HG03520 (cell line): ENCODE measurements at regions not wholly inside any gene's neighbourhood (a gene's known extent, or its start where the extent isn't known, plus 50 kb on each side); places are given as distances from the start of the nearest gene placed in this dataset.
"Not testable (repeated sequence)": the region's sequence is repeated elsewhere in the genome, so short reads cannot be mapped to it uniquely, and the experiment has no call there.

ENCODE experiments used
- ATAC-seq: cut with Tn5 transposase; IDR thresholded peaks from one replicate; pipeline ENCODE4 v1.9.1; 2021; ENCODE audit warnings: mild to moderate bottlenecking, moderate library complexity; ENCODE audit not compliant: unreplicated experiment

DNA sequence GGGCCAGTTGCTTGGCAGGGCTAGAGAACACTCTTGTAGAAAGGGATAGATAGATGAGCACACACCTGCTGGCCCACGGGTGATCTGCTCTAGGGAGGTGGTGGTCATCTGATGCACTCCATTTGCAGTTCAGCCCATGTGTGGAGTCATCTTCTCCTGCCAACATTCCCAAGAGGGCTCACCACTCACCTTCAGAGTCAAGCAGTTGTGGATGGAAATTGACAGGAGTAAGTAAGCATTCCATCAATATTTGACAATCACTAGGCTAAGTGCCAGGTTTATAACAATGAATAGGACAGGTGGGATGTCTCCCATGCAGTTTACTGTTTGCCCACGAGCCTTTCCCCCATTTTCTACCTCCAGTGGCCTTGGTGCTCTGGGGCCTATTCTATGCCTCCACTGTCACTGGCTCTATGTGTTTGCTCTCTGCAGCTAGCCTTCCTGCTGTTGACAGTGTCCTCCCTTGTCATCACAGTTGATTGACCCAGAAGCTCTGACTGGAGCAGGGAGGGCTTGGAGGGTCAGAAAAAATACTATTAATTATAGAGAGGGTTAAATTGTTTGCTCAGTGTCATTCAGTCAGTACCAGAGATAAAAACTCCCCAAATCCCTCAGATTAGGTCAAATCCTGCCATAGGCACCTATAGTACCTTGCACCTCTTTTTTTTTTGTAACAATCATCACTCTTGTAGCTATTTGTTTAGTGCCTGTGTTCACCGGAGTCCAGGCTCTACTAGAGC lies 134.6 kb upstream of the PZP start:
- no peak for ATAC-seq

- no peak for ATAC-seq
Measured at GRCh38 chr12:9341260-9341585, 133.0 kb upstream of the PZP start.

DNA sequence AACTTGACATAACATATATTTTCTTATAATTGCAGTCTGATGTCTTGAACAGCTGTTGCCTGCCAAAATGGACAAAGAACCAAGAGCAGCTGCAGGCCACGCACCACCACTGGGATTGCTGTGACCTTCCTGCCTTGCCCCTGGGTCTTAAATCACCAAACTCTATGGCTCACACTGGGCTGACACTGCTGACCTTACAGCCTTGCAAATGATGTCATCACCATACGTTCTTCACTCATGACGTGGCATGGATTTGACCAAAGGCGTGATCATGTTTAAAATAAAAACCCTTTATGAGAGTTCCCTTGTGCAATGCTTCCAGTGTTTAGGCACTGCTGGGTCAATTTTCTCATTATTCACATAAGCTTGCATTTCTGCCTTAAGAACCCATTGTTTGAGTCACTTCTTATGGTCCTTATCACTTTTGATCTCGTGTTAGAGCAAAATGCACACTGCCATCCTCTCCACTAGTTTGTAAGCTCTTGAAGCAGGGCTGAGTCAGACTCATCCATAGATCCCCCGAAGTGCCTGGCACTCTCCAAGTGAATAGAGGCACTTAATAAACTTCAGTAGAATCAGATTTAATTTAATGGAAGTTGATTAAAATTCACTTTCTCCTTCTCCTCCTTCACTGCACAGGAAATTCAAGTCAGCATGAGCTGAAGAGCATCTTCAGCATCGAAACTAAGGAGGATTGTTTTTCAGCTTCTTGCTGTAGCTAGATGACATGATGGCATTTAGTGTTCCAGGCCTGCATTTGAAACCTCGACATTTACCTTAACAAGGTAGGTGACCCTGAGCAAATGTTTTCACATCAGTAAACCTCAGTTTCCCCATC lies 132.4 kb upstream of the PZP start:
- ATAC-seq = no peak

GRCh38 chr12:9337656-9338055 lies 129.5 kb upstream of the PZP start:
- ATAC-seq = no peak

DNA sequence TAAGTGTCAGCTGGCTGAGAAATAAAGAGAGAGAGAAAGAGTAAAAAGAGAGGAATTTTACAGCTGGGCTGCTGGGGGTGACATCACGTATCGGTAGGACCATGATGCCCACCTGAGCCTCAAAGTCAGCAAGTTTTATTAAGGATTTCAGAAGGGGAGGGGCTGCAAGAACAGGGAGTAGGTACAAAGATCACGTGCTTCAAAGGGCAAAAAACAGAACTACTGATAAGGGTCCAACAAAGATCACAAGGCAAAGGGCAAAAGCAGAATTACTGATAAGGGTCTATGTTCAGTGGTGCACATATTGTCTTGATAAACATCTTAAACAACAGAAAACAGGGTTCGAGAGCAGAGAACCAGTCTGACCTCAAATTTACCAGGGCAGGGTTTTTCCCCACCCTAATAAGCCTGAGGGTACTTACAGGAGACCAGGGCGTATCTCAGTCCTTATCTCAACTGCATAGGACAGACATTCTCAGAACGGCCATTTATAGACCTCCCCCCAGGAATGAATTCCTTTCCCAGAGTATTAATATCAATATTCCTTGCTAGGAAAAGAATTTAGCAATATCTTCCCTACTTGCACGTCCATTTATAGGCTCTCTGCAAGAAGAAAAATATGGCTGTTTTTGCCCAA lies 128.3 kb upstream of the PZP start:
- not testable (repeated sequence) for ATAC-seq

- ATAC-seq = no peak
Measured at GRCh38 chr12:9335867-9336266, 127.7 kb upstream of the PZP start.

DNA sequence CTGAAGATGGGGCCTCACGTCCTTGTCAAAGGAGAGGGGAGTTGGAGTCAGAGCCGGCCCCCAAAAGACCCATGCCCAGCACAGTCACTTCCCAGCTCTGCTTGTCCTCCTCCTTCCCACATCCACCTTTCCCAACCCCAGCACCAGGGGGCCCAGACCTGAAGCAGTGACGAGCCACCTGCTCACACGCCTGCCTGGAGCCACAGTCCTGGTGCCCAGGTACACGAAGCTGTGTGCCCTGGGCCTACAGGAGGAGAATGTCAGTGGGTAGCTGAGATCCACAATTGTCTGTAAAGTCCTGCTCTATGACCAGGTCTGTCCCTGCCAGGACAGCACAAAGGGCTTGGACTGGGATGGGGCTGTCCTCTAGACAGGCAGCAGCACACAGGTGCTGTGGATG lies 126.8 kb upstream of the PZP start:
- ATAC-seq = no peak

DNA sequence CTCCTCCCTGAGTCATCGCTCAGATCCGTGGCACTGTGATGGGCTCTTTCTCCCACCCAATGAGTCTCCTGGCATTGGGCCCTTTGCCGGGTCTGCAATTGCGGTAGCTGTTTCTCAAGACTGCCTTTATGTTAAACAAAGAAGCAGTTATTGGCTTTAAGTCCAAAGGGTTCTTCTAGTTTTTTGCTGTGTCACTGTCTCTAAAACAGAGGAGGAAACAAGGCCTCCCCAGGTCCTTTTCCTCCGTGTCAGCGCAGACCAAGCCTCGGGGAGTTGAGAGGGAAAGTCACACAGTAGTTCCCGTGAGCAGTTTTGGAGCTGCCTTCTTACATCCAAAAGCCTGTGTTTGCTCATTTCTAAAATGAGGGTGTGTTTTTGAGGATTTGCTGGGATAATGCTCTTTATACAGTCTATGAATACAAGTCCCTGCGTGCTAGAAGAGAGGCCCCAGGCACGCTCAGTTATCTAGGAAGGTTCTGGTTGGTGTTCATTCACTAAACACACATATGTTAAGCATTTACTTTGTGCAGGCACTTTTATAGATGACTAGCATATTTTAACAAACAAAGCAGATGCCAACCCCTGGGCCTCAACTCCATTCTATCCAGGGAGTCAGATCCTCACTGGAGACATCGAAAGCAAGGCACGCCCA lies 126.0 kb upstream of the PZP start:
- ATAC-seq = no peak

GRCh38 chr12:9333161-9333560 lies 125.0 kb upstream of the PZP start:
- ATAC-seq = no peak

DNA sequence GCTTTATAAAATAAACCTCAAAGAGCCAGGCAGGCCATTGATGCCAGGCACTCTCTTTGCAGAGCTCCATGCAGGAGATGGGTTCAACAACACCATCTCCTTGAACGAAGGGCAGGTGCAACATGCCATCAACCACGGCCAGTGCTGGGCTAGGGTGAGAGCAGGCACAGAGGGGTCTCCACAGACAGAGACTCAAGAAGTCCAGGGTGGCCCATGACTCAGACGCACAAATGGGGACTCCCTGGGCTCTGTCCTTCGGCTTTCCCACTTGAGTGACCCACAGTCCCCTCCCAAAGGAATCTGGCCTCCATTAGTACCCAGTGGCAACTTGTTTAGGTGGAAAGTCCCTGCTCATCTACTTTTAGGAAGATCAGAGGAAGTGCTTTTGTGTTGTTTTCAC lies 124.4 kb upstream of the PZP start:
- no peak for ATAC-seq

GRCh38 chr12:9331218-9331626 lies 123.0 kb upstream of the PZP start:
- ATAC-seq = no peak

GRCh38 chr12:9329019-9329418 lies 120.8 kb upstream of the PZP start:
- no peak for ATAC-seq

DNA sequence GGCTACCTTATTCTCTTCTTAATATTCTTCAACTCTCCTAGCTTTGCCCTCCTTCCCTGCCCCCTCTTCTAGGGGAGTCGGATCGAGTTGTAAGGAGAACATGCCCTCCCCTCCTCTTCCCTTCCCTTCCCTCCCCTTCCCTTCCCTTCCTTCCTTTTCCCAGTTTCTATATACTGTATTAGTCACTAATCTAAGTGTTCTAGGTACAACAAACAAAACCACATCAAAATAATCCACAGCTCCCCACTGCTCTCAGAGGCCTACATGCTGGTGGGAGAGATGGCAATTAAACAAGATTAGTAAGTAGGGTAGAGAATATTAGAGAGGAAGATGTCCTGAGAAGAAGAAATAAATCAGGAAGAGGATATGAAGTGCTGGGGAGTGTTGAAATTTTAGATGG lies 119.9 kb upstream of the PZP start:
- ATAC-seq = no peak

DNA sequence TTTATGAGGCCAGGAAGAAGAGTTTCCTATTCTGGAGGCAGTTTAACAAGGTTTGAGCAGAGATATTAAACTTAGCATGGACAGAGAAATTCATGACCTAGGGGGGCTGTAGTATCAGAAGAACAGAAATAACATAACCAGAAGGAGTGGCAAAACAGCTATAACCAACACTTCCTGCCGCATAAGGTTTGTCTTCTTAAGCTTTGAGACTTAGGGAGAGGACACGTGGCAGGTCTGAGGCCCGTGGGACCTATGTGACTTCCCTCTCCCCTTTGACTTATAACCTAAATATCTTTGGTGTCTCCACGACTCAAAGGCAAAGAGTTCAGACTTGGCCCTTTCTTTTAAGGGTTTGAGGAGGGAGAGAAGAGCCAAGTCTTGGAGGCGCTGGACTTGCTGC lies 119.1 kb upstream of the PZP start:
- no peak for ATAC-seq

- not testable (repeated sequence) for ATAC-seq
Measured at GRCh38 chr12:9326849-9327248, 118.7 kb upstream of the PZP start.

DNA sequence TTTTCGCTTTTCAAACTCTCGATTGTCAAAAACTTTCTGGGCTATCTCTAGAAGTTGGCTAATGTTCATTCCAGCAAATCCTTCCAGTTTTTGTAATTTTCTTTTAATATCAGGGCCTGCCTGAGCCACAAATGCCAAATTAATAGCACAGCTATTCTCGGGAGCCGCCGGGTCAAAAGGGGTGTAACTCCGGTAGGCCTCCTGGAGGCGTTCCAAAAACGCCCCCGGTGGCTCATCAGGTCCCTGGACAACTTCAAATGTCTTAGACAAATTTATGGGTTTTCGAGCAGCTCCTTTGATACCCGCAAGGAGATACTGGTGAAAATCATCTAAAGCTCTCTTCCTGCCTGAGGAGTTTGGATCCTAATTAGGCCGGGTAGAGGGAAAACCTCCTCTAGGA lies 117.9 kb upstream of the PZP start:
- no peak for ATAC-seq

DNA sequence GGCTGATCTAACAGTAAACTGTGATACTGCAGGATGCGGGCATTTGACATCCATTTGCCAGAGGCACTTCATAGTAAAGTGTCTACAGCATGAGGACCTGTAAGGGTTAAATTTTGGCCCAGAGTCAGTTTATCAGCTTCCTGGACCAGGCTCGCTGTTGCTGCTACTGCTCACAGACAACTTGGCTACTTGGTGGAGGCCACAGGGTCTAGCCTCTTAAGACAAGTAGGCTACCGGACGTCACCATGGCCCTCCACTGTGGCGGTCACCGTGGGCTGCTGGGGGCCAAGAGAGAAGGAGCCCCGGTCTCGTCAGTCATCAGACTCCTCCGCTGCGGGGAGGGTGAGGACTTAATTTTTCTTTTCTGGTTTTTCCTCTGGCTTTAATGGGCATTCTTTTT lies 117.3 kb upstream of the PZP start:
- ATAC-seq = no peak

GRCh38 chr12:9324782-9325181 lies 116.6 kb upstream of the PZP start:
- no peak for ATAC-seq

DNA sequence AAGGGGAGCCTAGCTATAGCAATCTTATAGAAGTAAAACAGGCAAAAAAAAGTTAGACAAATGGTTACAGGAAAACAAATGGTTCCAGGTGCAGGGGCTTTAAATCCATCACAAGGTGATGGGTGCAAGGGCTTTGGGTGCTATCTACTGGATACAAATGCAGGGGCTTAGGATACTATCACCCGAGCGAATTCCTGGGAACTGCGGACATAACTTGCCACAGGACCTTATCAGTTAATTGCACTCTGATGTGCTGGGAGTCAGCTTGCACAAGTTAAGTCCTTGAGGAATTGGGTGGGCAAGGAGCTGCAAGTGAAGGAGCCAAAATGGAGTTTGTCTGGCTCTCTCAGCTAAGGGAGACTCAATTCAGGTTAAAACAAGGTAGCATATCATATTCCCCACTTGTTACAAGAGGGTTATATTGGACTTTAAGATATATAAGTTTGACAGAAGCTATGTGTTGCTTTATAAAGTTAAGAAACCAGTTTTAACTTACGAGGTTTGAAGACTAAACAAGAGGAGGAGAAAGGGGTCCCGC lies 115.0 kb upstream of the PZP start:
- no peak for ATAC-seq

DNA sequence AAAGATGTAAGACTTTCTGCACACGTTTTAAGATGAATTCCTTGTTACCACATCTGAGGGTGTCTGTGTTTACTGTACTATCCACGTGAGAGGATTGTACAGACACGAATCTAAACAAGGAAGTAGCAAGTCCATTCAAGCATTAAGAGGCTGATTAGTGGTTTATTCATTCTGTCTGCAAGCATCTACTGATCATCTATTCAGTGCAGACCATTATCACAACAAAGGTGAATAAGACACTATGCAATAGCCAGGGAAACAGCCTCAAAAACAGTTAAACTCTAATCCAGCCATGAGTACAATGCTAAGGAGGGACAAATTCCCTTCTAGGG lies 111.6 kb upstream of the PZP start:
- ATAC-seq = no peak

DNA sequence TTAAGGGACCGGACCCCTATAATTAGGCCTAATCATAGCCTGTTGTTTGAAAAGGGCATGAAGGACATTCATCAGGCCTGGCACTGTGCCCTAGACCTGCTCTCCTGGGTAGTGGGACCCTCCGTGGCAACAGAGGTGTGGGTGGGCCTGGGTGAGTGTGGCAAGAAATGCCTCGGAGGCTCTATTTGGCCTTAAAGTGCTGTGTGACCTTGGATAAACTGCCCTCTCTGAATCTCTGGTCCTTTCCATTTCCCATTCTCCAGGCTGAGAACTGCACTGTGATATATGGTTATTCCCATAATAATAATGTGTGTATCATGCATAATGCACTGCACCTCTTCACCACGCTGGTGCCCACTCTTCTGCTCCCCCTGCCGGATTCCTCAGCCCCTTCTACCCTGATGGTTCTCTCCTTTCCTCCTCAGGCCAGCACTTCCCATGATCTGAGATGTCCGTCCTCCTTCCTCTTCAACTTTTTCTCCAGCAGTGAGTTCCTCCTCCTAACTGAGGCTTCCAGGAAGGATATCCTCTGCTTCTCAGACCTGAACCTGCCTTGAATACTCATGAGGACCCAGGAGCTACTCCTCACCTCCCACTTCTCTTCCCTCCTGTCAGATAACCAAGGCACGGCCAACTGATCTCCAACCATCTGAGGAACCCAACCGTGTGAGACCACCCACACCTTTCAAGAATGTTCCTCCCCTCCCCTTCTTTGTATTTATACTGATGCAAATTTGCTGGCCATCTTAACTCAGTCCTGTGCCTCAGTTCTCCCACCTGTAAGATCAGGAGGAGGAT lies 111.0 kb upstream of the PZP start:
- ATAC-seq = no peak
